GM18520 (cell line): ENCODE measurements at regions not wholly inside any gene's neighbourhood (a gene's known extent, or its start where the extent isn't known, plus 50 kb on each side); places are given as distances from the start of the nearest gene placed in this dataset.
"Not testable (repeated sequence)": the region's sequence is repeated elsewhere in the genome, so short reads cannot be mapped to it uniquely, and the experiment has no call there.

Experiments used
- ATAC-seq: cut with Tn5 transposase; IDR thresholded peaks from one replicate; pipeline ENCODE4 v1.9.1; 2021; ENCODE audit not compliant: unreplicated experiment

GRCh38 chr5:103896593-103896992, 334.0 kb upstream of the NUDT12 start:
- ATAC-seq = no peak

DNA sequence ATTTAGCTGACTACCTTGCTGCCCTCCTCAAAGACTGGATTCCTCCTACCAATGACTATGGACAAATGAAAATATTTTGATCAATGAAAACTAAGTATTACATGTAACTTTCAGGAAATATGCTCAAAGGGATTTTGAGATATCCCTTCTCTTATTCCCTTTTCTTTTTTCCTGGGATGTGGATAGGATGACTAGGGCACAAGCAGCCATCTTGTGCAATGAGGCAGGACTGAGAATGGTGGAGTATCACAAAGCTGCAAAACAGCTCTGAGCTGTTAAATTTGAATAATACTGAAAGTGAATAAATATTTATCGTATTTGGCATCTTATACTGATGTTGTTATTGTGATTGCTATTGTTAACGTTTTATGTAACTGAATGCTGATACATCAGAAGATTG, 333.1 kb upstream of the NUDT12 start:
- ATAC-seq = no peak

DNA sequence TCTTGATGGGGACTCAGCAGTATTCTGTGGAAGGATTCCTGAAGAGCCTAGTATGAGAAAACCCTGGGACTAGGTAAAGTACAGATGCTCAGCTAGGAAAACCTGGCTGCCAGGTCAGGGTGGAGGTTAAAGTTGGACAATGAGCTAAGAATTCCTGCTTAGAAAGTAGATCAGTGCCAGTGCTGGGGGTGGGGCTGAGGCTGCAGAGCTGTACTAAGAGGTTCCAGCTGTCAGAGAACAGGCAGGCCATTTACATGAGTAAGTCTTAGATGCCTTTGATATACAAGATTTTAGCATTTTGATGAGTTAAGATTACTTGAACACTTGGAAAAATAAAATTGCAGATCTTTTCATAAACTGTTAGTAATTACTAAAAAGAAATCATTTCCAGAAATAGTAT, 332.3 kb upstream of the NUDT12 start:
- no peak for ATAC-seq

GRCh38 chr5:103891151-103891550, 328.6 kb upstream of the NUDT12 start:
- ATAC-seq = no peak

DNA sequence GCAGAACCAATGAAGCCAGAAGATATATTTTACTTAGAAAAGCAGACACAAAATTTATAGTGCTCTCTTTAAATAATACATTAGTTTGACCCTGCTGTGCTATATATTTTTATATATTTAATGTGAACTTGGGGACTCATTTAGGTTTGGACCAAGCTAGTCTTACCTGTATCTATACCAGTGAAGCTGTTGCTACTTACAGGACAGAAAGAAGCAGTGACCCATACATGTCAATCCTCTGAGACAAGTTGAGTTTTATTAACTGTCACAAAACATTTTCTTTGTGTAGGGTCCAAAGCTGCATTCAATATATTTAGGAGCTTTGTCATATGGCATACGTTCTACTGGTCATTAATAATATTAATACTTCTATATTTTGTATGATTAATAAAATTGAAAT, 327.7 kb upstream of the NUDT12 start:
- ATAC-seq = no peak

DNA sequence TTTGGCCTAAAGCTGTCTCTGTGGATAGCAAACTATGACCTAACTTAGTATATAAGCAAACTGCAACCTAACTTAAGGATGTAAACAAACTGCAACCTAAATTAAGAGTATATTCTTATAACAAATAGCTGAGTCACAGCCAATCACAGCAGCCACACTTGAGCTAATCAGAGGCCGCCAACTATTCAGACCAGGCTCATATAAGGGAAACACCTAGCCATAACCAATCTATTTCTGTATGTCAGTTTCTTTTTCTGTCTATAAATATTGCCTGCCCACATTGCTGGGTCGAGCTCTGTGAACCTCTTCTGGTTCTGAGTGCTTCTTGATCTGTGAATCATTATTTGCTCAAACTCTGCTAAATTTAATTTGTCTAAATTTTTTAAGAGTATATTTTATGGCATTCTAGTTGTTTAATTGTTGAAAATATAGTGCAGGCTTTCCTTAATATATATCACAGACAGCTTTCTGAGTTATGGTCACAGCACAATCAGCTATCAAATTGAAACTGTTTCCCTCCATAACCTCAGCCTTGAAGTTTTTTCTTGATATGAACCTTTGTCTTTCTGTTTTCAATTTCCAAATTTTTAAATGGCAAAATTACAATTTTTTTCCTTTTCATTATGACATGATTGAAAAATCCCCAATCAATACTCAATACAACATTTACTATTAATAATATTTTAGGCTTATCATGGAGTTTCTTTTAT, 327.1 kb upstream of the NUDT12 start:
- ATAC-seq = peak; percentile 88

DNA sequence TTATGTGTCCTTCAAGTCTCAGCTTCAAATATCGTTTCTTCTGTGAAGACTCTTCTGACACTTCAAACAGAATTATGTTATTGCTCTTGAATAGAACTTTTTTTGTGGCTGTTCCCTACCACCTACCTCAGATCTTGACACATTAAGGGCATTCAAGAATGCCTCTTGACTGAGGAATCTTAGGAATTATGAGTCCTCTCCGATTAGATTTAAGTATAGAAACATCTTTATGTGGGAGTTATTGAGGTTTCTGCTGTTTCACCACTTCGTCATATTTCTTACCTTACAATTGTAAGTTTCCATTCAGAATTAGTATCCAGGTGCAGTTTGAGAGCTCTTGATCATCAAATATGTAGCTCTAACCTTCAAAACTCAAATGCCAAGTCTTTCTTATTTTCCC, 324.2 kb upstream of the NUDT12 start:
- ATAC-seq = no peak

- ATAC-seq = no peak
Observed at GRCh38 chr5:103883143-103883542, 320.6 kb upstream of the NUDT12 start.

GRCh38 chr5:103881560-103881959, 319.0 kb upstream of the NUDT12 start:
- ATAC-seq = no peak

DNA sequence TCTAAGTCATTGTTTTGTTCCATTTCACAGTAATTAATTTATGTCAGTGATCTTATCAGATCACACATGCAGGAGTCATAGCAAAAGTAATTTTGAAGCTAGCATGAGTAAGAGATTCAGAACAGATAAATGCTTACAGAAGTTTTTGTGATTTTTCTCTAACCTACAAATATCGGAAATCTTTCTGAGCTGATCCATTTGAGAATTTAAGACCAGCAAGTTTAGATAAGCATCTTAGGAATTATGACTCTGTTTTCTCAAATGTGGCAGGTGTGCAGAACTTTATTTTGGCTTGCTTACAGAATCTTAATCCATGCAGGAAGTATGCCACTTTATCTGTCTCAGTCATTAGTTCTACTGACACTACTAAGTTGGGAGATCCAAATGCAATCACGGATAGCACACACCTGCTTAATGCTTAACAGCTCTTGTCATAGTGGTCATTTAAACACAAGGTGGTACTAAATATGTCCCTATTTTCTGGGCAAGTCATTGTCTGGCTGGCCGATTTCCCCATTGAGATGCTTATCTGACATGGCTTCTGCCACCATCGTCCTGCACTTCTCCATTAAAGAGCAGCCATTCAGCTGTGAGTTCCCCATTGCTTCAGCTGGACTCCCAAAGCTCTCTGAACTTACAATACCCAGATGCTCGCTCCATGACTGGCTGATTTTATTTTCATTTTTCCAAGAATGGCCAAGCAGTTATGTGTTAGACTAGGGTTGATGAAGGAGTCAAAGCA, 305.4 kb upstream of the NUDT12 start:
- no peak for ATAC-seq

GRCh38 chr5:103866169-103866568, 303.6 kb upstream of the NUDT12 start:
- no peak for ATAC-seq

DNA sequence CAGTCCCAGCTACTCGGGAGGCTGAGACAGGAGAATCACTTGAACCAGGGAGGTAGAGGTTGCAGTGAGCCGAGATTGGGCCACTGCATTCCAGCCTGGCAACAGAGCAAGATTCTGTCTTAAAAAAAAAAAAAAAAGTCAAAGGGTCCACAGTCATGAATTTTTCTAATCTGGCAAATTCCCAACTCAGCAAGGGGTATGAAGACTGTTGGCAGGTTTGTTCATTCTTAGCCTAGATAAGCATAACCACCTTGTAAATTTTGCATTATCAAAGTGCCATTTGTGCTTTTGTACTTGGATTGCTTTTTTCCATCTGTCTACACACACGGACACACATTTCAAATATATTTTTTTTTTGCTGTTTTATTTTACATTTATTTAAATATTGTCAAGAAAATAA, 299.8 kb upstream of the NUDT12 start:
- no peak for ATAC-seq

GRCh38 chr5:103860327-103860726, 297.7 kb upstream of the NUDT12 start:
- ATAC-seq = no peak

DNA sequence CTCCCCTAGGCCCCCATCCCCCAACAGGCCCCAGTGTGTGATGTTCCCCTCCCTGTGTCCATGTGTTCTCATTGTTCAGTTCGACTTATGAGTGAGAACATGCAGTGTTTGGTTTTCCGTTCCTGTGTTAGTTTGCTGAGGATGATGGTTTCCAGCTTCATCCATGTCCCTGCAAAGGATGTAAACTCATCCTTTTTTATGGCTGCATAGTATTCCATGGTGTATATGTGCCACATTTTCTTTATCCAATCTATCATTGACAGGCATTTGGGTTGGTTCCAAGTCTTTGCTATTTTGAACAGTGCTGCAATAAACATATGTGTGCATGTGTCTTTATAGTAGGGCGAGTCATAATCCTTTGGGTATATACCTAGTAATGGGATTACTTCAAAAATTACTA, 295.8 kb upstream of the NUDT12 start:
- ATAC-seq = not testable (repeated sequence)

- no peak for ATAC-seq
Observed at GRCh38 chr5:103851091-103851490, 288.5 kb upstream of the NUDT12 start.

DNA sequence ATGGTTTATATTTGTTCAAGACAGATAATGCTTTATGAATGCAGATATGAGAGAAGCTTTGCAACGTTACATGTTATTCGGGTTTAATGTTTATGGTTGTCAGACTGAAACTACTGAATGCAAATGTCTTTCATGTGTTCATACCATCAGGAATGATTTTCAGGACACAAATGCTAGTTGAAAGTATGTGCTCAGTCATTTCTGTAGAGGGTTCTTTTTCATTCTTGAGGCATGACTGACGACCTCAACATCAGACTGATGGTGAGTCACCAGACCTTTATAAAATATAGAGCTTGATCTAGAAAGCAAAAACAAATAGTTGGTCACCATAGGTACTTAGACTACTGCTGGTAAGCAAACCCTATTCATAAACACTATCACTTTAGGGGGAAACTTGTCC, 287.3 kb upstream of the NUDT12 start:
- ATAC-seq = peak; percentile 67

- no peak for ATAC-seq
Observed at GRCh38 chr5:103847060-103847459, 284.5 kb upstream of the NUDT12 start.

DNA sequence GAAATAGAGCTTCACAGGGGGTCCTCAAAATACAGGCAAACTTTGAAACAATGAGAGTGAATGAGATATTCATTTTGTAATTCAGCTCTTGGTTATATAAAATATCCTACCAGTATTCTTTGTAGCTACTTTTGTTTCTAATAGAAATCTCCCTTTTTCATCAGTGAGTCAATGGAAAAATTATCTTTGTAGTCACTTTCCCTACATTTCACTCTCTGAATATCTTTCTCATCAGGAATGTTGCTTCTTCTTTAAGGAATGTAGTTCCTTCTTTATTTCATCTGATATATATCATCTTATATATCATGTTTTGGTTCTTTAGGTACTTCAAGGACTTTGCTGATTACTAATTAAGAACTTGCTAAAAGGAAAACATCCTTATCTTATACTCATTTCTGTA, 280.3 kb upstream of the NUDT12 start:
- ATAC-seq = no peak

GRCh38 chr5:103840600-103840999, 278.0 kb upstream of the NUDT12 start:
- no peak for ATAC-seq

- ATAC-seq = no peak
Observed at GRCh38 chr5:103834216-103834615, 271.6 kb upstream of the NUDT12 start.

DNA sequence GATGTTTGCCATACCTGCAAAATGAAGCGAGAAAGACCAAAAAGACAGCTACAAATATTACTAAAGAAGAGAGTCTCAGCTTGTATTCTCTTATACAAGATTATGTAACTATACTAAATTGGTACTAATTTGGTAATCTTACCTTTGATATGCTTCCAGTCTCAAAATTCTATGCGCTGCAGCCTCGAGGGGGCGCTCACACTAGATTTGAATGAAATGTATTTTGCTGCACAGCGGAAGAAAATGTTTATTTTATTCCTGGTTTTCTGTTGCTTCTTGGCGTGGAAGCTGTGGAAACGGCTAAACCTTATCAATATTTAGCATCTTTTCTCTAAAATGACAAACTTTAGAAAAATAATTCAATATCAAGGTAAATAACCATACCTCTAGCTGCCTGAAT, 267.0 kb upstream of the NUDT12 start:
- no peak for ATAC-seq

DNA sequence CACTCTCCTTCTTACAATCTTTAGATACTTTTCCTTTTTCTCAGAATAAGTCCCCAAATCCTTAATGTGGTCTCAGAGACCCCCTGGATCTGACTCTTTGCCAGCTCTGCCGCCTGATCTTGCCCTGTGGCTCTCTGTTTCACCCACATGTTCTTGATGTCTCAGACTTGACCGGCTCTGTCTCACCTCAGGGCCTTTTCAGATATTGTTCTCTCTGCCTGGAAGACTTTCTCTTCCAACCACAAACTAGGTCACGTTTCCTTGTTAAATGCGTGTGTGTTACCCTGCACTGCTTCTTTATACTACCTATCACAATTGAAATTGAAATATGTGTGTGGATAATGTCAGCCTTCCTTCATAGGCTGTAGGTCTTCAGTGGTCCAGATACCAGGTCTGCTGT, 265.4 kb upstream of the NUDT12 start:
- no peak for ATAC-seq

GRCh38 chr5:103821361-103821760, 258.8 kb upstream of the NUDT12 start:
- no peak for ATAC-seq
